Trophoblast cell (in vitro differentiated cells and primary cell): ENCODE measurements at regions not wholly inside any gene's neighbourhood (a gene's known extent, or its start where the extent isn't known, plus 50 kb on each side); places are given as distances from the start of the nearest gene placed in this dataset.
"Not testable (repeated sequence)": the region's sequence is repeated elsewhere in the genome, so short reads cannot be mapped to it uniquely, and the experiment has no call there.

Experiments
- DNase-seq, 2 donors: peaks; one replicate each; pipeline ENCODE4 v3.0.0-alpha.2; 2016
- H2AFZ ChIP-seq: 2 replicates; pipeline ENCODE4 v1.6.1; 2013; ENCODE audit warnings: low read length, moderate library complexity, mild to moderate bottlenecking; ENCODE audit not compliant: insufficient read depth, poor library complexity
- H2AK5ac ChIP-seq: 2 replicates; pipeline ENCODE4 v1.6.1; 2013; ENCODE audit warnings: mild to moderate bottlenecking, low read length
- H2BK120ac ChIP-seq: 2 replicates; pipeline ENCODE4 v1.6.1; 2013; ENCODE audit warnings: low read length, mild to moderate bottlenecking, moderate library complexity; ENCODE audit not compliant: insufficient read depth, poor library complexity
- H2BK12ac ChIP-seq: 2 replicates; pipeline ENCODE4 v1.6.1; 2013; ENCODE audit warnings: mild to moderate bottlenecking, low read length, moderate library complexity
- H2BK5ac ChIP-seq: 2 replicates; pipeline ENCODE4 v1.6.1; 2013; ENCODE audit warnings: low read length, low read depth, moderate library complexity, mild to moderate bottlenecking; ENCODE audit not compliant: poor library complexity
- H3K14ac ChIP-seq: 2 replicates; pipeline ENCODE4 v1.6.1; 2013; ENCODE audit warnings: mild to moderate bottlenecking, low read length
- H3K18ac ChIP-seq: 2 replicates; pipeline ENCODE4 v1.6.1; 2013; ENCODE audit warnings: mild to moderate bottlenecking, low read length
- H3K23ac ChIP-seq: 2 replicates; pipeline ENCODE4 v1.6.1; 2013; ENCODE audit warnings: low read length
- H3K27ac ChIP-seq: 2 replicates; pipeline ENCODE4 v1.5.1; 2013; ENCODE audit warnings: low read depth, mild to moderate bottlenecking, inconsistent platforms, low read length, moderate library complexity
- H3K27me3 ChIP-seq: 2 replicates; pipeline ENCODE4 v1.6.1; 2013; ENCODE audit warnings: inconsistent platforms, mild to moderate bottlenecking, low read length, moderate library complexity; ENCODE audit not compliant: insufficient read depth
- H3K36me3 ChIP-seq, 2 experiments: 1 replicate in 1 of 2; 2 replicates in 1 of 2; pipeline ENCODE4 v1.6.1; 2013; ENCODE audit warnings: low read length in 2 of 2, mild to moderate bottlenecking in 2 of 2, moderate library complexity in 1 of 2; ENCODE audit not compliant: insufficient read depth in 2 of 2, control insufficient read depth in 1 of 2
- H3K4ac ChIP-seq: 2 replicates; pipeline ENCODE4 v1.6.1; 2013; ENCODE audit warnings: low read depth, mild to moderate bottlenecking, low read length, moderate library complexity
- H3K4me1 ChIP-seq, 2 experiments: 1 replicate in 1 of 2; 2 replicates in 1 of 2; pipeline ENCODE4 v1.6.1; 2013; ENCODE audit warnings: low read length in 2 of 2, mild to moderate bottlenecking in 2 of 2, moderate library complexity in 1 of 2; ENCODE audit not compliant: insufficient read depth in 2 of 2, control insufficient read depth in 1 of 2
- H3K4me2 ChIP-seq: 2 replicates; pipeline ENCODE4 v1.6.1; 2013; ENCODE audit warnings: inconsistent platforms, mild to moderate bottlenecking, low read length, moderate library complexity
- H3K4me3 ChIP-seq: 2 replicates; pipeline ENCODE4 v1.5.1; 2013; ENCODE audit warnings: mild to moderate bottlenecking, low read depth, low read length, inconsistent platforms
- H3K79me1 ChIP-seq: one replicate; pipeline ENCODE4 v1.6.1; 2013; ENCODE audit warnings: low read length
- H3K79me2 ChIP-seq: 2 replicates; pipeline ENCODE4 v1.6.1; 2013; ENCODE audit warnings: low read length, mild to moderate bottlenecking; ENCODE audit not compliant: control insufficient read depth, insufficient read depth, poor library complexity
- H3K9ac ChIP-seq: 2 replicates; pipeline ENCODE4 v1.6.1; 2013; ENCODE audit warnings: mild to moderate bottlenecking, low read length
- H3K9me3 ChIP-seq: 2 replicates; pipeline ENCODE4 v1.6.1; 2013; ENCODE audit warnings: low read depth, mild to moderate bottlenecking, control low read depth, inconsistent platforms, low read length; ENCODE audit not compliant: insufficient read depth
- H4K12ac ChIP-seq: 2 replicates; pipeline ENCODE4 v1.6.1; 2013; ENCODE audit warnings: low read depth, mild to moderate bottlenecking, low read length, moderate library complexity
- H4K8ac ChIP-seq: 2 replicates; pipeline ENCODE4 v1.6.1; 2013; ENCODE audit warnings: low read depth, mild to moderate bottlenecking, low read length, moderate library complexity
- H4K91ac ChIP-seq: one replicate; pipeline ENCODE4 v1.6.1; 2013; ENCODE audit warnings: low read depth, mild to moderate bottlenecking, low read length, moderate library complexity
- WGBS: extraction: QIAGEN DNeasy Blood & Tissue Kit; methylation state at CpG from one replicate; pipeline ENCODE4 v1.1.7; 2013; ENCODE audit warnings: missing lambda C conversion rate; ENCODE audit not compliant: insufficient read length, insufficient coverage; ENCODE audit errors: extremely low coverage; 5-methylcytosine and 5-hydroxymethylcytosine counted together

GRCh38 chrX:23458957-23459356 is 124.3 kb downstream of the PTCHD1 start:
- not testable (repeated sequence) for H2BK5ac ChIP-seq, H4K12ac ChIP-seq, H3K27me3 ChIP-seq

DNA sequence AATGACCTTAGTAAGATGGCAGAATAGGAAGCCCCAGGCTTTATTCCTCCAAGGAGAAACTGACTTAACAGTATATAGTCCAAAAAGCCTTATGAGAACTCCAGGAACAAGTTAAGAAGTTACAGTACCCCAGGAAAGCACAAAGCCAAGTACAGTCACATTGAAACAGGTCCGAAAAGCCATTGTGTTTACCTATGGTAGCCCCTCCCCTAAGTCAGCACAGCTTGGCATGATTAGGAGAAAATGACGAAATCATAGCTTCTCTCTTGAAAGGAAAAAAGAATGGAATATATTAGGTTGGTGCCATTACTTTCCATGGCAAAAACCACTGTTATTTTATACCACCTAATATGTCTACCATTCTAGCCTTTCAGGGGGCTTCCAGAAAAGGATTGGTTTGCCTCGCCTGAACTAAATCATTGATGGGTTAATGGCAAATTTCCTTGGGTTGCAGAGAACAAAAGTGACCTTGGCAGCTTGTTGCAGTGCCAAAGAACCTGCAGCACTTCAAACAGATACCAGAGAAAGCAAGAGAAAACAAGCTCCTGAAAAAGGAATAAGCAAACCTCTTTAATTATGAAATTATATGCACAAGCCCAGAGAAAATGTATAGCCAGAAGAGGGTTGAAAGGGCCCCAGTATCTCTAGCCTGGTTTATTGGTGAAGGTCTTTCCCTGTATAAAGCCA is 130.6 kb downstream of the PTCHD1 start:
- no peak overlapping the region for H2BK5ac ChIP-seq
- H4K91ac ChIP-seq, result no peak overlapping the region
- H3K9ac ChIP-seq, result no peak overlapping the region
- no peak overlapping the region for H4K12ac ChIP-seq
- WGBS, result no CpG with 5 or more reads among the region's 3 CpGs
- no peak overlapping the region for H4K8ac ChIP-seq
- H3K14ac ChIP-seq, result no peak overlapping the region
- no peaks in the 10 kb centered on the region for H3K4me1 ChIP-seq
- H3K4me2 ChIP-seq, result no peak overlapping the region
- H3K4me3 ChIP-seq, result no peak overlapping the region
- no peak overlapping the region for H3K18ac ChIP-seq
- no peaks in the 10 kb centered on the region for H3K36me3 ChIP-seq
- H3K4ac ChIP-seq, result no peak overlapping the region
- H3K23ac ChIP-seq, result no peak overlapping the region
- no peaks in the 10 kb centered on the region for H3K27me3 ChIP-seq
- H3K79me2 ChIP-seq, result no peaks in the 10 kb centered on the region
- H2BK120ac ChIP-seq, result no peak overlapping the region
- H2BK12ac ChIP-seq, result no peak overlapping the region
- no peaks in the 10 kb centered on the region for H3K9me3 ChIP-seq
- H3K79me1 ChIP-seq, result no peaks in the 10 kb centered on the region
- no peak for DNase-seq
- no peak overlapping the region for H2AFZ ChIP-seq
- no peak overlapping the region for H3K27ac ChIP-seq
- H2AK5ac ChIP-seq, result no peak overlapping the region

More at GRCh38 chrX:23458957-23459356, 124.3 kb downstream of the PTCHD1 start:
- H3K79me1 ChIP-seq, H3K23ac ChIP-seq, H3K4me1 ChIP-seq, H2AFZ ChIP-seq, H3K18ac ChIP-seq, H3K14ac ChIP-seq, H4K91ac ChIP-seq, H3K9me3 ChIP-seq, H3K4me3 ChIP-seq, H2BK12ac ChIP-seq, H3K79me2 ChIP-seq, DNase-seq, H3K9ac ChIP-seq, H3K27ac ChIP-seq, H2BK120ac ChIP-seq, H4K8ac ChIP-seq, H3K4ac ChIP-seq, H3K4me2 ChIP-seq, H3K36me3 ChIP-seq, H2AK5ac ChIP-seq: not testable (repeated sequence)
- no CpG with 5 or more reads among the region's 13 CpGs for WGBS

- WGBS, result no CpG with 5 or more reads among the region's 2 CpGs
- H3K4ac ChIP-seq, result no peak overlapping the region
- no peaks in the 10 kb centered on the region for H3K4me1 ChIP-seq
- no peak overlapping the region for H2AK5ac ChIP-seq
- no peak overlapping the region for H3K27ac ChIP-seq
- no peak overlapping the region for H4K91ac ChIP-seq
- H2AFZ ChIP-seq, result no peak overlapping the region
- H2BK120ac ChIP-seq, result no peak overlapping the region
- no peaks in the 10 kb centered on the region for H3K9me3 ChIP-seq
- H3K79me1 ChIP-seq, result no peaks in the 10 kb centered on the region
- H3K4me3 ChIP-seq, result no peak overlapping the region
- no peak overlapping the region for H3K18ac ChIP-seq
- H3K14ac ChIP-seq, result no peak overlapping the region
- no peak for DNase-seq
- no peaks in the 10 kb centered on the region for H3K79me2 ChIP-seq
- H3K9ac ChIP-seq, result no peak overlapping the region
- H2BK12ac ChIP-seq, result no peak overlapping the region
- no peak overlapping the region for H4K12ac ChIP-seq
- H2BK5ac ChIP-seq, result no peak overlapping the region
- no peak overlapping the region for H4K8ac ChIP-seq
- H3K4me2 ChIP-seq, result no peak overlapping the region
- no peak overlapping the region for H3K23ac ChIP-seq
- no peaks in the 10 kb centered on the region for H3K27me3 ChIP-seq
- H3K36me3 ChIP-seq, result no peaks in the 10 kb centered on the region
Observed at GRCh38 chrX:23465985-23466384, 131.3 kb downstream of the PTCHD1 start.

DNA sequence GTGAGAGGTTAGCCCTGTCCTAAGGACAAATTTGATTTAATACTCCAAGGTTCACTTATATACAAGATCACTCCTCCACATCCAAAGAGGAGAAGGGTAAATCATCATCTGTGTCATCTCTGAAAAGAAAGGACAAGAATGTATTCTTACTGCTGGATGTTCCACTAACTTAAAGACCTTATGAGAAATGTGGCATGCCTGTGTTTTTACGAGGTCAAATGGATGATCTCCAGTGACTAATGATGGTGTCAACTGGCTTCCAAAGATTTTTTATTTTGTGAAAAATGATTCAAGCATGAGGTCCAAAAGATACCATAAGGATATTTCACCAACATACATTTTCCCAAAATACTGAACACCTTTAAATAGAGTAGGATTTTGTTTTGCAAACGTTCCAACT is 143.4 kb downstream of the PTCHD1 start:
- Histone ChIP-seq H3K4me3 (no peak overlapping the region), H3K4me2 (no peak overlapping the region), H3K36me3 (no peaks in the 10 kb centered on the region), H4K12ac (no peak overlapping the region), H3K4me1 (no peaks in the 10 kb centered on the region), H3K27me3 (no peaks in the 10 kb centered on the region), H2BK12ac (no peak overlapping the region), H3K79me1 (no peaks in the 10 kb centered on the region), H4K91ac (no peak overlapping the region), H2BK120ac (no peak overlapping the region), H3K9ac (no peak overlapping the region), H3K4ac (no peak overlapping the region), H3K18ac (no peak overlapping the region), H3K9me3 (no peaks in the 10 kb centered on the region), H3K23ac (no peak overlapping the region), H3K27ac (no peak overlapping the region), H2AK5ac (no peak overlapping the region), H3K79me2 (no peaks in the 10 kb centered on the region), H2BK5ac (no peak overlapping the region), H4K8ac (no peak overlapping the region), H2AFZ (no peak overlapping the region), H3K14ac (no peak overlapping the region)
- no peak for DNase-seq
- no CpG with 5 or more reads among the region's 2 CpGs for WGBS
